ENCODE measurements at regions not wholly inside any gene's neighbourhood (a gene's known extent, or its start where the extent isn't known, plus 50 kb on each side); places are given as distances from the start of the nearest gene placed in this dataset.

DNA sequence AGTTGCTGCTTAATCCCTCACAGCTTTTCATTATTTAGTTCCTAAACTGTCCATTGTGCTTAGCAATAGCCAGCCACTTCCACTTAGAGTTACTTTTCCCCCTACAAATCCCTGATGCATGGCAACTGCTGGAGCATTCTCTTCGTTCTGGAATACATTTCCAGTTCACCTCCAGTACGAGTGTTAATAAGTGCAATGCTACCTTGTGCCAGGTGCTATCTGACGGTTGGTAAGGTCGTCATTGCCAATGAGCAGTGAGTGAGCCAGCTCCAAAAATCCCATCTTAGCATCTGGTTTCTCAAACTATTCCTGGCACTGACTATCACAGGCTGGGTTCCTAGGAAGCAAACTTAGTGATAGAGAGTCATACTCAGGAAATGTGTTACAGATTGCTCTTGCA lies 114.1 kb upstream of the ADGRF1 start:
- no peak for DNase-seq
- Mint-ChIP-seq H3K4me1 (peaks cover 29% of the 10 kb centered on the region), H3K27ac (no peak overlapping the region), H3K27me3 (ENCODE audit: low read depth in 3 of 3) (peaks cover 0 to 4% (median 0%) of the 10 kb centered on the region in 3 donors), H3K4me3 (no peak overlapping the region), H3K9me3 (peaks cover 0 to 3% (median 0%) of the 10 kb centered on the region in 7 donors), H3K36me3 (no peaks in the 10 kb centered on the region)
- Histone ChIP-seq H3K4me3 (replicated peaks in 1 of 3; ENCODE audit: low read depth in 2 of 3, low read length in 3 of 3) (no peak overlapping the region), H3K79me2 (ENCODE audit: insufficient read depth, low read length) (no peaks in the 10 kb centered on the region), H3K27ac (ENCODE audit: low read depth in 1 of 2, low read length in 2 of 2) (no peak overlapping the region), H3K4me2 (replicated peaks; ENCODE audit: extremely low read depth, low read length, poor library complexity, severe bottlenecking) (no peak overlapping the region), H3K27me3 (ENCODE audit: control insufficient read depth in 2 of 2, insufficient read depth in 2 of 2, low read length in 2 of 2) (no peaks in the 10 kb centered on the region), H3K9me3 (replicated peaks in 1 of 2; ENCODE audit: control insufficient read depth in 1 of 2, insufficient read depth in 1 of 2, low read length in 2 of 2) (no peaks in the 10 kb centered on the region), H2AFZ (ENCODE audit: insufficient read depth, low read depth, low read length, poor library complexity, severe bottlenecking) (no peak overlapping the region), H3K9ac (ENCODE audit: insufficient read depth, low read length, poor library complexity, severe bottlenecking) (no peak overlapping the region), H3K36me3 (replicated peaks in 1 of 2; ENCODE audit: control insufficient read depth in 1 of 2, insufficient read depth in 2 of 2, low read length in 2 of 2) (no peaks in the 10 kb centered on the region), H4K20me1 (ENCODE audit: insufficient read depth, low read length) (no peaks in the 10 kb centered on the region), H3K4me1 (ENCODE audit: control insufficient read depth in 1 of 2, insufficient read depth in 2 of 2, low read length in 2 of 2) (peaks cover 27 to 29% of the 10 kb centered on the region in 2 donors)
- WGBS (ENCODE audit: insufficient coverage), result 100% methylated on average over 2 of the region's 4 CpGs
- intact Hi-C loops (cut with micrococcal nuclease), result no loop called here
- no peak for TF ChIP-seq CTCF (IDR thresholded peaks at IDR 0.05)

DNA sequence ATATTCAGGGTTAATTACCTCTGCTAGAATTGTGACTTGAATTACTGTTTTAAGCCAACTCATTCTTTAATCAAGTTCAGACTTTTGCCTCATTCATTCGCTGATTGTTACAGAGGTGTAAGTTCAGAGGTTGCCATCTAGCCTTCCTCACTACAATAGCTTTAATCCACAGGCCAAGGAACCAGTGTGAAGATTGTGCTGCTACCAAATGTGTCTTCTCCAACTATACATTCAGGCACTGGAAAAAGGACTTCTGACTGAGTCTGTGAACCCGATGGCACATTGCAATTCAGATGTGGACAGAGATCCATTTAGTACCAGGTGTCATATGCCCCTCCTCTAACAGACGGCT lies 111.2 kb upstream of the ADGRF1 start:
- DNase-seq, result no peak
- Histone ChIP-seq H3K27ac (ENCODE audit: low read depth in 1 of 2, low read length in 2 of 2) (no peak overlapping the region), H2AFZ (ENCODE audit: insufficient read depth, low read depth, low read length, poor library complexity, severe bottlenecking) (no peak overlapping the region), H3K27me3 (ENCODE audit: control insufficient read depth in 2 of 2, insufficient read depth in 2 of 2, low read length in 2 of 2) (no peaks in the 10 kb centered on the region), H3K9ac (ENCODE audit: insufficient read depth, low read length, poor library complexity, severe bottlenecking) (no peak overlapping the region), H4K20me1 (ENCODE audit: insufficient read depth, low read length) (no peaks in the 10 kb centered on the region), H3K4me2 (replicated peaks; ENCODE audit: extremely low read depth, low read length, poor library complexity, severe bottlenecking) (no peak overlapping the region), H3K79me2 (ENCODE audit: insufficient read depth, low read length) (no peaks in the 10 kb centered on the region), H3K36me3 (replicated peaks in 1 of 2; ENCODE audit: control insufficient read depth in 1 of 2, insufficient read depth in 2 of 2, low read length in 2 of 2) (no peaks in the 10 kb centered on the region), H3K4me1 (ENCODE audit: control insufficient read depth in 1 of 2, insufficient read depth in 2 of 2, low read length in 2 of 2) (peaks cover 3 to 5% of the 10 kb centered on the region in 2 donors), H3K4me3 (replicated peaks in 1 of 3; ENCODE audit: low read depth in 2 of 3, low read length in 3 of 3) (no peak overlapping the region), H3K9me3 (replicated peaks in 1 of 2; ENCODE audit: control insufficient read depth in 1 of 2, insufficient read depth in 1 of 2, low read length in 2 of 2) (no peaks in the 10 kb centered on the region)
- peaks cover 0 to 6% (median 0%) of the 10 kb centered on the region in 3 donors for H3K27me3 Mint-ChIP-seq (ENCODE audit: low read depth in 3 of 3)
- WGBS (ENCODE audit: insufficient coverage), result 93% methylated on average over 2 of the region's 3 CpGs
- no peaks in the 10 kb centered on the region for H3K36me3 Mint-ChIP-seq
- peaks cover 0 to 3% (median 0%) of the 10 kb centered on the region in 7 donors for H3K9me3 Mint-ChIP-seq
- peaks cover 7% of the 10 kb centered on the region for H3K4me1 Mint-ChIP-seq
- H3K27ac Mint-ChIP-seq, result no peak overlapping the region
- H3K4me3 Mint-ChIP-seq, result no peak overlapping the region
- no peak for TF ChIP-seq CTCF (IDR thresholded peaks at IDR 0.05)
- intact Hi-C loops (cut with micrococcal nuclease), result no loop called here

Measured in CD14-positive monocyte (primary cell).